GM18868 (cell line): ENCODE measurements at regions not wholly inside any gene's neighbourhood (a gene's known extent, or its start where the extent isn't known, plus 50 kb on each side); places are given as distances from the start of the nearest gene placed in this dataset.

Experiments used
- ATAC-seq: cut with Tn5 transposase; IDR thresholded peaks from one replicate; pipeline ENCODE4 v1.9.1; 2021; ENCODE audit warnings: mild to moderate bottlenecking, moderate library complexity; ENCODE audit not compliant: unreplicated experiment

GRCh38 chr13:104014803-104015645, 948.8 kb upstream of the SLC10A2 start:
- ATAC-seq, result no peak

GRCh38 chr13:104011505-104012241, 945.5 kb upstream of the SLC10A2 start:
- ATAC-seq, result no peak

GRCh38 chr13:104008541-104009435, 942.6 kb upstream of the SLC10A2 start:
- no peak for ATAC-seq

- ATAC-seq, result no peak
Observed at GRCh38 chr13:104008075-104008474, 941.9 kb upstream of the SLC10A2 start.

GRCh38 chr13:104006625-104007075, 940.4 kb upstream of the SLC10A2 start:
- ATAC-seq, result no peak

GRCh38 chr13:104004572-104004971, 938.4 kb upstream of the SLC10A2 start:
- ATAC-seq, result no peak

- ATAC-seq, result no peak
Observed at GRCh38 chr13:104002216-104002615, 936.0 kb upstream of the SLC10A2 start.

- ATAC-seq, result no peak
Observed at GRCh38 chr13:104001766-104002165, 935.5 kb upstream of the SLC10A2 start.

- ATAC-seq, result no peak
Observed at GRCh38 chr13:103996733-103997132, 930.5 kb upstream of the SLC10A2 start.

GRCh38 chr13:103983948-103984347, 917.7 kb upstream of the SLC10A2 start:
- ATAC-seq, result no peak

- no peak for ATAC-seq
Observed at GRCh38 chr13:103976371-103976770, 910.2 kb upstream of the SLC10A2 start.

- no peak for ATAC-seq
Observed at GRCh38 chr13:103973740-103974139, 907.5 kb upstream of the SLC10A2 start.

GRCh38 chr13:103969520-103970050, 903.4 kb upstream of the SLC10A2 start:
- no peak for ATAC-seq

GRCh38 chr13:103965506-103966243, 899.5 kb upstream of the SLC10A2 start:
- no peak for ATAC-seq

- ATAC-seq, result no peak
Observed at GRCh38 chr13:103961784-103962183, 895.6 kb upstream of the SLC10A2 start.

- no peak for ATAC-seq
Observed at GRCh38 chr13:103961129-103961528, 894.9 kb upstream of the SLC10A2 start.

- ATAC-seq, result no peak
Observed at GRCh38 chr13:103960001-103960400, 893.8 kb upstream of the SLC10A2 start.

GRCh38 chr13:103958691-103959090, 892.5 kb upstream of the SLC10A2 start:
- ATAC-seq, result no peak

- ATAC-seq, result no peak
Observed at GRCh38 chr13:103957939-103958338, 891.7 kb upstream of the SLC10A2 start.

- no peak for ATAC-seq
Observed at GRCh38 chr13:103953859-103954258, 887.6 kb upstream of the SLC10A2 start.
